ENCODE measurements at regions not wholly inside any gene's neighbourhood (a gene's known extent, or its start where the extent isn't known, plus 50 kb on each side); places are given as distances from the start of the nearest gene placed in this dataset.

GRCh38 chr12:131420867-131421447, 289.9 kb upstream of the SFSWAP start:
- Histone ChIP-seq H3K27ac (ENCODE audit: low read depth in 1 of 2, low read length in 2 of 2) (no peak overlapping the region), H3K4me1 (ENCODE audit: insufficient read depth, low read length) (no peaks in the 10 kb centered on the region), H3K9me3 (ENCODE audit: control insufficient read depth in 1 of 2, insufficient read depth in 1 of 2, low read length in 2 of 2) (peaks cover 6 to 7% of the 10 kb centered on the region in 2 experiments), H3K36me3 (ENCODE audit: insufficient read depth, low read length) (no peaks in the 10 kb centered on the region), H3K27me3 (ENCODE audit: control insufficient read depth in 1 of 2, insufficient read depth in 2 of 2, low read length in 2 of 2) (peaks cover 0 to 2% of the 10 kb centered on the region in 2 experiments), H3K4me3 (ENCODE audit: low read length) (no peak overlapping the region)
- intact Hi-C loops (cut with DNase I, micrococcal nuclease) = no loop called here
- ChIA-PET POLR2A (no interaction called here), CTCF (no interaction called here)
- H3K9me3 Mint-ChIP-seq = peaks cover 7% of the 10 kb centered on the region
- no peak for DNase-seq
- no peaks in the 10 kb centered on the region for H3K4me1 Mint-ChIP-seq (ENCODE audit: low read depth)
- no peak for ATAC-seq (ENCODE audit: poor library complexity)
- H3K4me3 Mint-ChIP-seq = no peak overlapping the region
- peaks cover 8% of the 10 kb centered on the region for H3K27me3 Mint-ChIP-seq
- no peak overlapping the region for H3K27ac Mint-ChIP-seq
- no peaks in the 10 kb centered on the region for H3K36me3 Mint-ChIP-seq (ENCODE audit: low read depth)
- no peak for TF ChIP-seq CTCF (IDR thresholded peaks at IDR 0.05)

GRCh38 chr12:131421509-131422186, 289.2 kb upstream of the SFSWAP start:
- Histone ChIP-seq H3K4me1 (ENCODE audit: insufficient read depth, low read length) (no peaks in the 10 kb centered on the region), H3K9me3 (ENCODE audit: control insufficient read depth in 1 of 2, insufficient read depth in 1 of 2, low read length in 2 of 2) (peaks cover 6 to 7% of the 10 kb centered on the region in 2 experiments), H3K36me3 (ENCODE audit: insufficient read depth, low read length) (no peaks in the 10 kb centered on the region), H3K27ac (ENCODE audit: low read depth in 1 of 2, low read length in 2 of 2) (no peak overlapping the region), H3K27me3 (ENCODE audit: control insufficient read depth in 1 of 2, insufficient read depth in 2 of 2, low read length in 2 of 2) (peaks cover 0 to 2% of the 10 kb centered on the region in 2 experiments), H3K4me3 (ENCODE audit: low read length) (no peak overlapping the region)
- peaks cover 8% of the 10 kb centered on the region for H3K27me3 Mint-ChIP-seq
- H3K4me3 Mint-ChIP-seq = no peak overlapping the region
- no peaks in the 10 kb centered on the region for H3K36me3 Mint-ChIP-seq (ENCODE audit: low read depth)
- ChIA-PET CTCF (no interaction called here), POLR2A (no interaction called here)
- no peak for ATAC-seq (ENCODE audit: poor library complexity)
- H3K4me1 Mint-ChIP-seq (ENCODE audit: low read depth) = no peaks in the 10 kb centered on the region
- intact Hi-C loops (cut with DNase I, micrococcal nuclease) = no loop called here
- H3K9me3 Mint-ChIP-seq = peaks cover 7% of the 10 kb centered on the region
- no peak for TF ChIP-seq CTCF (IDR thresholded peaks at IDR 0.05)
- DNase-seq = no peak
- no peak overlapping the region for H3K27ac Mint-ChIP-seq

GRCh38 chr12:131422187-131422520, 288.7 kb upstream of the SFSWAP start:
- intact Hi-C loops (cut with DNase I, micrococcal nuclease) = no loop called here
- H3K4me1 ChIP-seq (ENCODE audit: insufficient read depth, low read length) = no peaks in the 10 kb centered on the region
- DNase-seq (no peak), ATAC-seq (ENCODE audit: poor library complexity) (no peak)
- H3K27me3 ChIP-seq (ENCODE audit: control insufficient read depth in 1 of 2, insufficient read depth in 2 of 2, low read length in 2 of 2) = peaks cover 0 to 2% of the 10 kb centered on the region in 2 experiments
- H3K9me3 ChIP-seq (ENCODE audit: control insufficient read depth in 1 of 2, insufficient read depth in 1 of 2, low read length in 2 of 2) = peaks cover 6 to 7% of the 10 kb centered on the region in 2 experiments
- ChIA-PET CTCF (no interaction called here), POLR2A (no interaction called here)
- no peaks in the 10 kb centered on the region for H3K36me3 ChIP-seq (ENCODE audit: insufficient read depth, low read length)
- H3K9me3 Mint-ChIP-seq = peaks cover 7% of the 10 kb centered on the region
- H3K4me3 ChIP-seq (ENCODE audit: low read length) = no peak overlapping the region
- no peak overlapping the region for H3K4me3 Mint-ChIP-seq
- H3K27ac Mint-ChIP-seq = no peak overlapping the region
- H3K36me3 Mint-ChIP-seq (ENCODE audit: low read depth) = no peaks in the 10 kb centered on the region
- H3K27me3 Mint-ChIP-seq = peaks cover 8% of the 10 kb centered on the region
- H3K4me1 Mint-ChIP-seq (ENCODE audit: low read depth) = no peaks in the 10 kb centered on the region
- no peak overlapping the region for H3K27ac ChIP-seq (ENCODE audit: low read depth in 1 of 2, low read length in 2 of 2)
- TF ChIP-seq CTCF (IDR thresholded peaks at IDR 0.05) = no peak
